ENCODE measurements at regions not wholly inside any gene's neighbourhood (a gene's known extent, or its start where the extent isn't known, plus 50 kb on each side); places are given as distances from the start of the nearest gene placed in this dataset.

GRCh38 chr14:59036134-59036533 is 152.3 kb upstream of the DAAM1 start:
- TF ChIP-seq CTCF (IDR thresholded peaks at IDR 0.05; ENCODE audit: poor library complexity, severe bottlenecking): no peak
- no peak for TF ChIP-seq SMC3 (conservative IDR thresholded peaks at IDR 0.05; ENCODE audit: poor library complexity)
- no peak for TF ChIP-seq EZH2 (IDR thresholded peaks at IDR 0.05; ENCODE audit: borderline replicate concordance, insufficient read depth, low read length, poor library complexity, severe bottlenecking)
- TF ChIP-seq POLR2AphosphoS5 (IDR thresholded peaks at IDR 0.05): no peak
- TF ChIP-seq EP300 (conservative IDR thresholded peaks at IDR 0.05; ENCODE audit: poor library complexity, severe bottlenecking): no peak
- no peak for TF ChIP-seq RAD21 (conservative IDR thresholded peaks at IDR 0.05)
